CD4-positive, alpha-beta T cell (primary cell): ENCODE measurements at regions not wholly inside any gene's neighbourhood (a gene's known extent, or its start where the extent isn't known, plus 50 kb on each side); places are given as distances from the start of the nearest gene placed in this dataset.

Experiments used
- ATAC-seq: fragments of 200-7000 bp; cut with Tn5 transposase; one replicate; pipeline ENCODE4 v1.10.0; 2022; ENCODE audit warnings: mild to moderate bottlenecking; ENCODE audit not compliant: poor library complexity
- CTCF ChIA-PET: fragments of 350-600 bp; sonication (Branson Sonifier 250); formaldehyde crosslinking; loops from one replicate; lab custom pipeline; 2021; ENCODE audit warnings: antibody characterized with exemption, inconsistent platforms; lab: Charles Lee
- POLR2A ChIA-PET: fragments of 350-600 bp; sonication (Branson Sonifier 250); formaldehyde crosslinking; loops from one replicate; lab custom pipeline; 2021; ENCODE audit warnings: antibody characterized with exemption, inconsistent platforms; lab: Charles Lee
- DNase-seq, 14 experiments: peaks; one replicate each; pipeline ENCODE4 v3.0.0-alpha.2; 2013 to 2020; ENCODE audit warnings: mixed read lengths in 2 of 14
- H3K27ac ChIP-seq, 2 donors: one replicate each; pipeline versions ENCODE4 v1.5.1 to v1.7.0; 2013; ENCODE audit warnings: low read length in 2 of 2, low read depth in 1 of 2, mild to moderate bottlenecking in 1 of 2
- H3K27me3 ChIP-seq, 2 experiments: 1 replicate in 1 of 2; 2 replicates in 1 of 2; pipeline versions ENCODE4 v1.6.1 to v1.7.0; 2013; ENCODE audit warnings: low read length in 2 of 2, control low read depth in 1 of 2, mild to moderate bottlenecking in 1 of 2, moderate library complexity in 1 of 2; ENCODE audit not compliant: insufficient read depth in 2 of 2, control insufficient read depth in 1 of 2
- H3K36me3 ChIP-seq: one replicate; pipeline ENCODE4 v1.6.1; 2013; ENCODE audit warnings: low read length, control low read depth; ENCODE audit not compliant: insufficient read depth
- H3K4me1 ChIP-seq: one replicate; pipeline ENCODE4 v1.6.1; 2013; ENCODE audit warnings: low read length, control low read depth; ENCODE audit not compliant: insufficient read depth
- H3K4me3 ChIP-seq: one replicate; pipeline ENCODE4 v1.5.1; 2013; ENCODE audit warnings: mild to moderate bottlenecking, low read length, moderate library complexity
- H3K9me3 ChIP-seq, 2 experiments: 1 replicate in 1 of 2; 2 replicates in 1 of 2; pipeline versions ENCODE4 v1.6.1 to v1.7.0; 2013; ENCODE audit warnings: low read length in 2 of 2, mild to moderate bottlenecking in 2 of 2, control low read depth in 1 of 2, moderate library complexity in 1 of 2; ENCODE audit not compliant: control insufficient read depth in 1 of 2, insufficient read depth in 1 of 2
- H3K27ac Mint-ChIP-seq: one replicate; pipeline ENCODE4 v1.8.0; 2020; ENCODE audit warnings: mixed read lengths
- H3K27me3 Mint-ChIP-seq: one replicate; pipeline ENCODE4 v1.8.0; 2021; ENCODE audit warnings: mixed read lengths
- H3K36me3 Mint-ChIP-seq: one replicate; pipeline ENCODE4 v1.8.0; 2021; ENCODE audit warnings: low read depth, mixed read lengths
- H3K4me1 Mint-ChIP-seq: one replicate; pipeline ENCODE4 v1.8.0; 2021; ENCODE audit warnings: low read depth, mixed read lengths
- H3K4me3 Mint-ChIP-seq: one replicate; pipeline ENCODE4 v1.8.0; 2020; ENCODE audit warnings: mild to moderate bottlenecking, mixed read lengths
- H3K9me3 Mint-ChIP-seq: one replicate; pipeline ENCODE4 v1.8.0; 2020; ENCODE audit warnings: mixed read lengths
- CTCF ChIP-seq: fragments of 200-600 bp; IDR thresholded peaks from one replicate; pipeline ENCODE4 v1.8.0; 2022; ENCODE audit warnings: antibody characterized with exemption, mild to moderate bottlenecking
- intact Hi-C, 2 experiments: fragments of 100-400 bp; cut with DNase I in 1 of 2; cut with micrococcal nuclease in 1 of 2; formaldehyde crosslinking; loops; one replicate each; pipeline versions ENCODE4 v1.15.1 to v1.9.0; 2023 to 2025; cut with DNase I, micrococcal nuclease

- Histone ChIP-seq H3K27ac (no peak overlapping the region), H3K27me3 (no peaks in the 10 kb centered on the region), H3K4me3 (no peak overlapping the region), H3K4me1 (no peaks in the 10 kb centered on the region), H3K9me3 (peaks cover 4 to 22% of the 10 kb centered on the region in 2 experiments), H3K36me3 (no peaks in the 10 kb centered on the region)
- no peak for ATAC-seq
- ChIA-PET POLR2A (no interaction called here), CTCF (no interaction called here)
- intact Hi-C loops = no loop called here
- H3K27me3 Mint-ChIP-seq = no peaks in the 10 kb centered on the region
- H3K27ac Mint-ChIP-seq = no peak overlapping the region
- no peaks in the 10 kb centered on the region for H3K4me1 Mint-ChIP-seq
- no peak for DNase-seq
- H3K36me3 Mint-ChIP-seq = no peaks in the 10 kb centered on the region
- peaks cover 10% of the 10 kb centered on the region for H3K9me3 Mint-ChIP-seq
- no peak overlapping the region for H3K4me3 Mint-ChIP-seq
- TF ChIP-seq CTCF = no peak
Measured at GRCh38 chr14:62432955-62433354, 612.3 kb downstream of the KCNH5 start.

GRCh38 chr14:62436261-62436660 lies 609.0 kb downstream of the KCNH5 start:
- ATAC-seq (no peak), DNase-seq (no peak)
- Mint-ChIP-seq H3K4me3 (no peak overlapping the region), H3K9me3 (peaks cover 23% of the 10 kb centered on the region), H3K27ac (no peak overlapping the region), H3K36me3 (no peaks in the 10 kb centered on the region), H3K4me1 (no peaks in the 10 kb centered on the region), H3K27me3 (no peaks in the 10 kb centered on the region)
- POLR2A ChIA-PET = no interaction called here
- Histone ChIP-seq H3K27ac (no peak overlapping the region), H3K4me1 (no peaks in the 10 kb centered on the region), H3K27me3 (no peaks in the 10 kb centered on the region), H3K9me3 (peaks cover 15 to 38% of the 10 kb centered on the region in 2 experiments), H3K36me3 (no peaks in the 10 kb centered on the region), H3K4me3 (no peak overlapping the region)
- TF ChIP-seq CTCF = no peak
- CTCF ChIA-PET = no interaction called here
- intact Hi-C loops = no loop called here

GRCh38 chr14:62439210-62439609 lies 606.0 kb downstream of the KCNH5 start:
- no peaks in the 10 kb centered on the region for H3K36me3 ChIP-seq

More at GRCh38 chr14:62439210-62439609, 606.0 kb downstream of the KCNH5 start:
- ChIA-PET CTCF (interaction anchor here (0.6 kb wide), 1 partner anchor 147 kb away, joined by 3 read pairs; no protein-coding TSS in a partner anchor), POLR2A (no interaction called here)
- no peak for ATAC-seq
- no peak for TF ChIP-seq CTCF
- H3K4me3 Mint-ChIP-seq = no peak overlapping the region
- no peaks in the 10 kb centered on the region for H3K27me3 ChIP-seq
- H3K4me1 Mint-ChIP-seq = no peaks in the 10 kb centered on the region
- H3K4me3 ChIP-seq = no peak overlapping the region
- no peak overlapping the region for H3K27ac ChIP-seq
- H3K4me1 ChIP-seq = no peaks in the 10 kb centered on the region
- no peak overlapping the region for H3K27ac Mint-ChIP-seq
- H3K27me3 Mint-ChIP-seq = no peaks in the 10 kb centered on the region
- intact Hi-C loops = no loop called here
- peaks cover 23% of the 10 kb centered on the region for H3K9me3 Mint-ChIP-seq
- peaks cover 14 to 16% of the 10 kb centered on the region in 2 experiments for H3K9me3 ChIP-seq
- no peak for DNase-seq
- no peaks in the 10 kb centered on the region for H3K36me3 Mint-ChIP-seq
